ENCODE measurements at regions not wholly inside any gene's neighbourhood (a gene's known extent, or its start where the extent isn't known, plus 50 kb on each side); places are given as distances from the start of the nearest gene placed in this dataset.

DNA sequence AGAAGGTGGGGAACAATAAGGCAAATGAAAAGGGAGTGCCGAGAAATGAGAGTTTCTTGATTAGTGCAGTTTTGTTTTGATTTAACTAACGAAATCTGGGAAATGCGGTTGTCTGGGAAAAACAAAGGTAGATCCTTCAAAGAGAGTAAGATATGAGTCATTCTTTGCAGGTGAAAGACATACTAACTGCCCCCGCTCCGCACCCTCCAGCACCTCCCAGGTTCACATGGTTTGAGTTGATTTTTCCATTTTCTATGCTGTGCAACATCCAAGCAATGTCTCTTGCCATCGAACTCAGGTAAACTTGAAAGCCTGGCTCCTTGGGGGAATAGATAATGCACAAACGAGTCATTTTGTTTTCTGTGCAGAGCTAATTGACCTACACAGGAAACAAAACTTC, 84.1 kb upstream of the KLF12 start:
- peaks cover 8% of the 10 kb centered on the region for H3K4me1 Mint-ChIP-seq
- TF ChIP-seq, protein P1, sequence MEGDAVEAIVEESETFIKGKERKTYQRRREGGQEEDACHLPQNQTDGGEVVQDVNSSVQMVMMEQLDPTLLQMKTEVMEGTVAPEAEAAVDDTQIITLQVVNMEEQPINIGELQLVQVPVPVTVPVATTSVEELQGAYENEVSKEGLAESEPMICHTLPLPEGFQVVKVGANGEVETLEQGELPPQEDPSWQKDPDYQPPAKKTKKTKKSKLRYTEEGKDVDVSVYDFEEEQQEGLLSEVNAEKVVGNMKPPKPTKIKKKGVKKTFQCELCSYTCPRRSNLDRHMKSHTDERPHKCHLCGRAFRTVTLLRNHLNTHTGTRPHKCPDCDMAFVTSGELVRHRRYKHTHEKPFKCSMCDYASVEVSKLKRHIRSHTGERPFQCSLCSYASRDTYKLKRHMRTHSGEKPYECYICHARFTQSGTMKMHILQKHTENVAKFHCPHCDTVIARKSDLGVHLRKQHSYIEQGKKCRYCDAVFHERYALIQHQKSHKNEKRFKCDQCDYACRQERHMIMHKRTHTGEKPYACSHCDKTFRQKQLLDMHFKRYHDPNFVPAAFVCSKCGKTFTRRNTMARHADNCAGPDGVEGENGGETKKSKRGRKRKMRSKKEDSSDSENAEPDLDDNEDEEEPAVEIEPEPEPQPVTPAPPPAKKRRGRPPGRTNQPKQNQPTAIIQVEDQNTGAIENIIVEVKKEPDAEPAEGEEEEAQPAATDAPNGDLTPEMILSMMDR (IDR thresholded peaks at IDR 0.05; ENCODE audit: unreplicated experiment): no peak
- no peak overlapping the region for H3K27ac Mint-ChIP-seq
- H3K36me3 Mint-ChIP-seq: no peaks in the 10 kb centered on the region
- no peaks in the 10 kb centered on the region for H3K27me3 Mint-ChIP-seq (ENCODE audit: low read depth)
- H3K9me3 Mint-ChIP-seq: peaks cover 9% of the 10 kb centered on the region
- no peak overlapping the region for H3K4me3 Mint-ChIP-seq
- no peak for DNase-seq (ENCODE audit: low spot score in 2 of 2, unreplicated experiment in 2 of 2)

DNA sequence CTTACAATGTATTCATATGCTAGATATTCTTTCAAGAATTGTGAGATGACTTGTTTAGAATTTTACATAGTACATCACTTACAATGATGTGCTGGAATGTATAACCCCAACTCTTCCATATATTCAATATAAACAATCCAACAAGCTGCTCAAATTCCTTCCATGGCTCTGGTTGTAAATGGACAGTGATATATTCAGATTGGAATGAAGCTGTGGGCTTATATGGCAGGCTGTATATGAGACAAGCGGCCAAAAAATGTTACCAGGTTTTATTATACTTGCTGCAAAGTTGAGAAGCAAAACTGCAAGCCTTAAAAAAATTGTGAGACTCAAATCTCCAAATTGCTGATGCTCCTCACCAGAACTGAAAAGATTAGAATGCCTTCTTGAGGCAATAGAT, 83.6 kb upstream of the KLF12 start:
- H3K4me1 Mint-ChIP-seq: peaks cover 8% of the 10 kb centered on the region
- DNase-seq (ENCODE audit: low spot score in 2 of 2, unreplicated experiment in 2 of 2): no peak
- peaks cover 9% of the 10 kb centered on the region for H3K9me3 Mint-ChIP-seq
- no peak overlapping the region for H3K27ac Mint-ChIP-seq
- H3K36me3 Mint-ChIP-seq: no peaks in the 10 kb centered on the region
- H3K4me3 Mint-ChIP-seq: no peak overlapping the region
- TF ChIP-seq, protein P1 (IDR thresholded peaks at IDR 0.05; ENCODE audit: unreplicated experiment): no peak
- H3K27me3 Mint-ChIP-seq (ENCODE audit: low read depth): no peaks in the 10 kb centered on the region

DNA sequence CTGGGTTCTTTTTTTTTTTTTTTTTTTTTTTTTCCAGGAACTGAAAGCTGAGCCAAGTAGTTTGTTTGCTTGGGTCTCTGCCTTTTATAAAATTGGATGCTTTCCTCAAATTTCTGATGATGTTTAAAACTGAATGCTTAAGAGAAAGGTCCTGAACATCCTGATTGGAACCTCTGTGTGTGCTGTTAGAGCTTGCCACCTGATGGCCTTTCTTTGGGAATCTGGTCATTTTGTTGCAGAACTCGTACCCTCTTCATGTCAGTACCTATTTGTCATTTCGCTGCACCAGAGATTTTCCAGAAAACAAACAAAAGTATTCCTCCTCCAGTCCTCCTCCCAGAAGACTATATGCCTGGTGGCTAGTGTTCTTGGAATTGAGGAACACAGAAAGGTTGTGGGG, 81.2 kb upstream of the KLF12 start:
- Mint-ChIP-seq H3K36me3 (no peaks in the 10 kb centered on the region), H3K4me3 (no peak overlapping the region), H3K9me3 (peaks cover 1% of the 10 kb centered on the region), H3K27me3 (ENCODE audit: low read depth) (no peaks in the 10 kb centered on the region), H3K4me1 (peaks cover 2% of the 10 kb centered on the region), H3K27ac (no peak overlapping the region)
- TF ChIP-seq, protein P1 (IDR thresholded peaks at IDR 0.05; ENCODE audit: unreplicated experiment): no peak
- no peak for DNase-seq (ENCODE audit: low spot score in 2 of 2, unreplicated experiment in 2 of 2)

DNA sequence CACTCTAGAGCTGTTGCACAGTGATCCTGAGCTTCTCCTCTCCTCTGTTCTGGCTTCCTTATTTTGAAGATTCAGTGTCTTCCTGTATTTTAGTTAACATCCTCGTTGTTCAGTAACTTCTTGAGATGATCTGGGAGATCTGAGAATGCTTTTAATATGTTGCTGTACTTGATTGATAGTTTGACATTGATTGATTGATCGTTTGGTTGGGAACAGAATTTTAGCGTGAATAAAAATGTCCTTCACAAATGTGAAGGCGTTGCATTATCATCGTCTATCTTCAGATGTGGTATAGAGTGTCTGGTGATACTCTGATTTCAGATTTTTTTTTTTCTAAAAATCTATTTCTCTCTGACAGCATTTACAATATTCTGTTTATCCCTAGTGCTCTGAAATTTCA, 80.1 kb upstream of the KLF12 start:
- Mint-ChIP-seq H3K9me3 (no peaks in the 10 kb centered on the region), H3K4me3 (no peak overlapping the region), H3K27ac (no peak overlapping the region), H3K36me3 (no peaks in the 10 kb centered on the region), H3K4me1 (peaks cover 4% of the 10 kb centered on the region), H3K27me3 (ENCODE audit: low read depth) (no peaks in the 10 kb centered on the region)
- DNase-seq (ENCODE audit: low spot score in 2 of 2, unreplicated experiment in 2 of 2): no peak
- TF ChIP-seq, protein P1 (IDR thresholded peaks at IDR 0.05; ENCODE audit: unreplicated experiment): no peak

DNA sequence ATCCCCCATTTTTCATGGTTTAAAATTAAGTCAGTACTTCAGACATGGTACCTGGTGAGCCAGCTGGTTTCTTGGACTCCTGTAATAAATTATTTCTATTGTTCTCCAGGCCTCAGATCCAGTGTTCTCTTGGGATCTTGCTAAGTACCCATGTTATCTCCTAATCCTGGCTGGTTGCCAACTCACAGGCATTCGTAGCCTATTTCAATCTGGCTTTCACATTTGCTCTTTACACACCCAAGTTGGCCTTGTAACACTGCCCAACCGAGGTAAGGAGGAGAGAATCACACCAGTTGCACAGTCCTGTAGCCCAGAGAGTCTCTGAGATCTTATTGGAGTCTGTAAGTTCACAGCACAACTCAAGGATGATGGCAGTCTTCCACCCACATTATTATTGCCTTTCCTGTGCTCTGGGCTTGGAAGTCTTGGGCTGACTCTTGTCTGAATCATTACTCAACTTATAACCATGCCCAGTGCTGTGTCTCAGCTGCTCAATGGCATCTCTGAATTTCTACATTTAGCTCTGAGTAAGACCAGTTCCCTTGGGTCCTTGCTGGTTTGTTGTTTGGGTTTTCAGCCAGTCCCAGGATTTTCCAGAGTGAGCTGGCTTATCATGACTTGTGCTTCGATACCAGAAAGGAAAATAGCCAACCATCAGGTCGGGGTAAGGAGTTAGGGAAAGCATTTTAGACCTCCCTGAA, 76.6 kb upstream of the KLF12 start:
- Mint-ChIP-seq H3K4me1 (peaks cover 28% of the 10 kb centered on the region), H3K27me3 (ENCODE audit: low read depth) (no peaks in the 10 kb centered on the region), H3K4me3 (no peak overlapping the region), H3K36me3 (no peaks in the 10 kb centered on the region), H3K9me3 (peaks cover 9% of the 10 kb centered on the region), H3K27ac (no peak overlapping the region)
- no peak for DNase-seq (ENCODE audit: low spot score in 2 of 2, unreplicated experiment in 2 of 2)
- TF ChIP-seq, protein P1 (IDR thresholded peaks at IDR 0.05; ENCODE audit: unreplicated experiment): no peak

DNA sequence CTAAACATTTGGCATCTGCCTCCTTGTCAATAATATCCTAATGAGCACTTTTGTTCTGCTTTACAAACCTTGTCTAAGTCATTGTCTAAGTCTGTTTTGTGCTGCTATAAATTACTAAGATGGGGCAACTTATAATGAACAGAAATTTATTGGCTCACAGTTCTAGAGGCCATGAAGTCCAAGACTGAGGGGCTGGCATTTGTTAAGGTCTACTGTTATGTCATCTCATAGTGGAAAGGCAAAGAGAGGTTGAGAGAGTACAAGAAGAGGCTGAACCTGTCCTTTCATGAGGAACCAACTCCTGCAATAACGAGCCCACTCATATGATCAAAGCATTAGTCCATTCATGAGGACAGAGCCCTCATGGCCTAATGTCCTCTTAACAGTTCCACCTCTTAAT, 72.7 kb upstream of the KLF12 start:
- Mint-ChIP-seq H3K4me3 (no peak overlapping the region), H3K9me3 (peaks cover 16% of the 10 kb centered on the region), H3K27me3 (ENCODE audit: low read depth) (no peaks in the 10 kb centered on the region), H3K4me1 (peaks cover 32% of the 10 kb centered on the region), H3K36me3 (no peaks in the 10 kb centered on the region), H3K27ac (no peak overlapping the region)
- no peak for DNase-seq (ENCODE audit: low spot score in 2 of 2, unreplicated experiment in 2 of 2)
- TF ChIP-seq, protein P1 (IDR thresholded peaks at IDR 0.05; ENCODE audit: unreplicated experiment): no peak
